Breast epithelium (tissue), 4 donors: ENCODE measurements at regions not wholly inside any gene's neighbourhood (a gene's known extent, or its start where the extent isn't known, plus 50 kb on each side); places are given as distances from the start of the nearest gene placed in this dataset.
"Not testable (repeated sequence)": the region's sequence is repeated elsewhere in the genome, so short reads cannot be mapped to it uniquely, and the experiment has no call there.

Source experiments
- DNase-seq, 2 donors: peaks; one replicate each; pipeline ENCODE4 v3.0.0-alpha.2; 2019; ENCODE audit warnings: low spot score in 2 of 2
- H3K27ac ChIP-seq, 2 donors: fragments of 200-600 bp; sonication (generic) in 1 of 2; one replicate each; pipeline ENCODE4 v1.5.1; 2016 to 2019; ENCODE audit warnings: mild to moderate bottlenecking in 1 of 2
- H3K27me3 ChIP-seq, 2 donors: fragments of 200-600 bp; sonication (generic) in 1 of 2; one replicate each; pipeline versions ENCODE4 v1.5.1 to v1.6.0; 2017 to 2019; ENCODE audit warnings: control low read depth in 1 of 2, mild to moderate bottlenecking in 1 of 2
- H3K36me3 ChIP-seq: fragments of 200-600 bp; one replicate; pipeline ENCODE4 v1.5.1; 2019
- H3K4me1 ChIP-seq, 2 donors: fragments of 200-600 bp; sonication (generic); one replicate each; pipeline ENCODE4 v1.5.1; 2016 to 2019; ENCODE audit warnings: control low read depth in 1 of 2
- H3K4me3 ChIP-seq, 3 donors: fragments of 200-600 bp; sonication (generic); 1 replicate in 2 of 3; 2 replicates in 1 of 3; pipeline ENCODE4 v1.5.1; 2016 to 2019; ENCODE audit warnings: mild to moderate bottlenecking in 3 of 3, moderate library complexity in 2 of 3
- H3K9me3 ChIP-seq, 2 donors: fragments of 200-600 bp; sonication (generic) in 1 of 2; one replicate each; pipeline ENCODE4 v1.5.1; 2016 to 2019; ENCODE audit warnings: control low read depth in 1 of 2
- POLR2A ChIP-seq: fragments of 450-650 bp; IDR thresholded peaks from one replicate; pipeline ENCODE4 v1.6.1; 2016; ENCODE audit warnings: antibody characterized with exemption, mild to moderate bottlenecking, moderate library complexity
- POLR2AphosphoS5 ChIP-seq, 3 donors: sonication (generic); formaldehyde crosslinking; IDR thresholded peaks; one replicate each; pipeline ENCODE4 v1.6.1; 2017; ENCODE audit warnings: antibody characterized with exemption in 3 of 3
- intact Hi-C: fragments of 100-400 bp; cut with DNase I; formaldehyde crosslinking; loops from one replicate; pipeline ENCODE4 v1.15.1; 2023; ENCODE audit warnings: low total_unique reads
- TF ChIP-seq, protein P1 (sequence below), 3 donors: fragments of 450-650 bp; IDR thresholded peaks; one replicate each; pipeline ENCODE4 v1.5.1; 2016 to 2017; ENCODE audit warnings: antibody characterized with exemption in 3 of 3, mild to moderate bottlenecking in 3 of 3, moderate library complexity in 3 of 3

DNA sequence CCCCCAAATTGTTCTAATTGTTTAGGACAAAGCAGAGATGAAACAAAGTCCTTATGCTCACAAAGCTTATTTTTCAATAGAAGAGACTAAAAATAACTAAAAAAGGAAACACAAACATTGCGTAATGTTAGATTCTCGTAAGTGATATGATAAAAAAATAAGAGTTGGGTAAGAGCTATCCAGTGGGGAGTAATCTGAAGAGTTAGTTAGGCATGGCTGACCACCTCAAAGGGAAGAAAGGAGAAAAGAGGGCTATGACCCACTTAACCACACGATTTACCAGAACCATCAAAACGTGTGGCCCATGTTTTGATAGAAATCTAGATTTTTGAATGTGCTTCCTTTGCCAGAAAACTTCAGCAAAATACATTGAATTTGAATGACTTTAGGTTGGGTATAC lies 1296.8 kb upstream of the NUDT12 start:
- H3K27me3 ChIP-seq: no peaks in the 10 kb centered on the region
- no peak for DNase-seq
- TF ChIP-seq POLR2A (no peak), POLR2AphosphoS5 (IDR thresholded peaks at IDR 0.05) (no peak)
- TF ChIP-seq, protein P1, sequence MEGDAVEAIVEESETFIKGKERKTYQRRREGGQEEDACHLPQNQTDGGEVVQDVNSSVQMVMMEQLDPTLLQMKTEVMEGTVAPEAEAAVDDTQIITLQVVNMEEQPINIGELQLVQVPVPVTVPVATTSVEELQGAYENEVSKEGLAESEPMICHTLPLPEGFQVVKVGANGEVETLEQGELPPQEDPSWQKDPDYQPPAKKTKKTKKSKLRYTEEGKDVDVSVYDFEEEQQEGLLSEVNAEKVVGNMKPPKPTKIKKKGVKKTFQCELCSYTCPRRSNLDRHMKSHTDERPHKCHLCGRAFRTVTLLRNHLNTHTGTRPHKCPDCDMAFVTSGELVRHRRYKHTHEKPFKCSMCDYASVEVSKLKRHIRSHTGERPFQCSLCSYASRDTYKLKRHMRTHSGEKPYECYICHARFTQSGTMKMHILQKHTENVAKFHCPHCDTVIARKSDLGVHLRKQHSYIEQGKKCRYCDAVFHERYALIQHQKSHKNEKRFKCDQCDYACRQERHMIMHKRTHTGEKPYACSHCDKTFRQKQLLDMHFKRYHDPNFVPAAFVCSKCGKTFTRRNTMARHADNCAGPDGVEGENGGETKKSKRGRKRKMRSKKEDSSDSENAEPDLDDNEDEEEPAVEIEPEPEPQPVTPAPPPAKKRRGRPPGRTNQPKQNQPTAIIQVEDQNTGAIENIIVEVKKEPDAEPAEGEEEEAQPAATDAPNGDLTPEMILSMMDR (IDR thresholded peaks at IDR 0.05): no peak
- no peaks in the 10 kb centered on the region for H3K9me3 ChIP-seq
- no peak overlapping the region for H3K27ac ChIP-seq
- no peaks in the 10 kb centered on the region for H3K36me3 ChIP-seq
- intact Hi-C loops: no loop called here
- H3K4me1 ChIP-seq: no peaks in the 10 kb centered on the region
- H3K4me3 ChIP-seq: no peak overlapping the region

DNA sequence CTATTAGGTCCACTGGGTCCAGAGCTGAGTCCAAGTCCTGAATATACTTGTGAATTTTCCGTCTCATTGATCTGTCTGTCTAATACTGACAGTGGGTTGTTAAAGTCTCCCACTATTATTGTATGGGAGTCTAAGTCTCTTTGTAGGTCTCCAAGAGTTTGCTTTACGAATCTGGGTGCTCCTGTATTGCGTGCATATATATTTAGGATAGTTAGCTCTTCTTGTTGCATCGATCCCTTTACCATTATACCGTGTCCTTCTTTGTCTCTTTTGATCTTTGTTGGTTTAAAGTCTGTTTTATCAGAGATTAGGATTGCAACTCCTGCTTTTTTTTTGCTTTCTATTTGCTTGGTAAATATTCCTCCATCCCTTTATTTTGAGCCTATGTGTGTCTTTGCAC lies 1289.5 kb upstream of the NUDT12 start:
- H3K27ac ChIP-seq, H3K27me3 ChIP-seq, H3K4me3 ChIP-seq, DNase-seq, H3K4me1 ChIP-seq, H3K36me3 ChIP-seq, intact Hi-C loops, H3K9me3 ChIP-seq: not testable (repeated sequence)

DNA sequence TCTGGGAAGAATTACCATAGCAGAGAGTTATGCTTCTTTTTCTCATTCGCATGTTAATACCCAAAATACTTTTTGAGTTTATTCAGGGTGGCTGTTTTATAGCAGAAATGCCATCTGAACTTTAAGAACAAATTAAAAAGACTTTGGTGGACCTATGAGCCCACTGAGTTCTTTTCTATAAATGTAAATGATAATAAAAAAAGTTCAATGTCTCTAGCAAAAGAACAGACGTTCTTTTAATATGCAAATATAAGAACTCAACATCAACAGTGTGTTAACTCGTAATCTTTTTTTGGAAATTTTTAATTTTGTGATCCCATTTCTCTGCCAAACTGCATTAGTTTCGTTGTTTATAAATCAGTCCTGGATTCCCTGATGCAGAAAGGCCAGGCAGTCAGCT lies 1283.0 kb upstream of the NUDT12 start:
- TF ChIP-seq POLR2A (no peak), POLR2AphosphoS5 (IDR thresholded peaks at IDR 0.05) (no peak)
- TF ChIP-seq, protein P1 (IDR thresholded peaks at IDR 0.05): no peak

DNA sequence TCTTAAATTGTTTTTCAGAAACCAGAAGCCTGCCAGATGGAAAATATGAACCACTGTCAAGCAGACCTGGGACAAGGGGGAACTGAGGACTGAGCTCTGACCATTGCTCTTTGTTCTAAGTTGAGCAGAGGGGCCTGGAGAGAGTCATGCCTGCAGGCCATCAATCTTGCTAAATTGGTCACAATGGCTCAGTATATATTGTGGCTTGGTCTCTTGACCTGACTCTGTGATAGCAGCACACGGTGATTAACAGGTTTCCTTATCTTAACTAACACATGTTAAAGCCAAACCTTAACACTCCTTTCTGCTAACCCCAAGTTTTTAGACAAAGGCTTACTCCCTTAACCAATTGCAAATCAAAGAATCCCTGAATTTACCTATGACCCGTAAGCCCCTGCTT lies 1281.2 kb upstream of the NUDT12 start:
- Histone ChIP-seq H3K9me3 (no peaks in the 10 kb centered on the region), H3K27ac (no peak overlapping the region), H3K27me3 (no peaks in the 10 kb centered on the region), H3K36me3 (no peaks in the 10 kb centered on the region), H3K4me3 (no peak overlapping the region), H3K4me1 (no peaks in the 10 kb centered on the region)
- TF ChIP-seq POLR2A (no peak), POLR2AphosphoS5 (IDR thresholded peaks at IDR 0.05) (no peak)
- TF ChIP-seq, protein P1 (IDR thresholded peaks at IDR 0.05): no peak
- DNase-seq: no peak
- intact Hi-C loops: no loop called here

More for the DNA sequence above, 1283.0 kb upstream of the NUDT12 start:
- Histone ChIP-seq H3K27me3 (no peaks in the 10 kb centered on the region), H3K36me3 (no peaks in the 10 kb centered on the region), H3K9me3 (no peaks in the 10 kb centered on the region), H3K4me3 (no peak overlapping the region), H3K4me1 (no peaks in the 10 kb centered on the region), H3K27ac (no peak overlapping the region)
- intact Hi-C loops: no loop called here
- no peak for DNase-seq

DNA sequence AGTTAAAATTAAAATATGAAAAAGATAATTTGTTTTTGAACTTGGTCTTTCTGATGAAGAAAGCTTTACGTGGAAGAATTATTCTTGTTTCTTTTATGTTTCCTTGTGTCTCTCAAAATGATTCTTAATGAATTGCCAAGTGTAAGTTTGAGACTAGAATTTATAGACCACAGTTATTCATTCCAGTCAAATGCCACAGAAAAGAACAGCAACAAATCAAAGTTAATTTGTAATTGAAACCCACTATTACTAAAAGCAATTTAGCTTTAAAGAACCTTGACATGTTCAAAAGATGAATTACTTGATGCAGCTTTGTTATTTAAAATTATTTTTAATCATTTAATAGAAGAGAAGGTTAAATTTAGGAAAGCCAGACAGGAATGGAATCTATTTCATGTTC lies 1277.7 kb upstream of the NUDT12 start:
- Histone ChIP-seq H3K27me3 (no peaks in the 10 kb centered on the region), H3K4me3 (no peak overlapping the region), H3K27ac (no peak overlapping the region), H3K4me1 (no peaks in the 10 kb centered on the region), H3K9me3 (no peaks in the 10 kb centered on the region), H3K36me3 (no peaks in the 10 kb centered on the region)
- intact Hi-C loops: no loop called here
- TF ChIP-seq, protein P1 (IDR thresholded peaks at IDR 0.05): no peak
- TF ChIP-seq POLR2AphosphoS5 (IDR thresholded peaks at IDR 0.05) (no peak), POLR2A (no peak)
- no peak for DNase-seq

DNA sequence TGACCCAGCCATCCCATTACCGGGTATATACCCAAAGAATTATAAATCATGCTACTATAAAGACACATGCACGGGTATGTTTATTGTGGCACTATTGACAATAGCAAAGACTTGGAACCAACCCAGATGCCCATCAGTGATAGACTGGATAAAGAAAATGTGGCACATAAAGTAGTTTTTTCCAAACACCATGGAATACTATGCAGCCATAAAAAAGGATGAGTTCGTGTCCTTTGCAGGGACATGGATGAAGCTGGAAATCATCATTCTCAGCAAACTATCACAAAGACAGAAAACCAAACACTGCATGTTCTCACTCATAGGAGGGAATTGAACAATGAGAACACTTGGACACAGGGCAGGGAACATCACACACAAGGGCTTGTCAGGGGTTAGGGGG lies 1268.9 kb upstream of the NUDT12 start:
- H3K27ac ChIP-seq, intact Hi-C loops, H3K9me3 ChIP-seq, H3K36me3 ChIP-seq, H3K27me3 ChIP-seq, H3K4me3 ChIP-seq, H3K4me1 ChIP-seq, DNase-seq: not testable (repeated sequence)
